CD4-positive, alpha-beta T cell treated with Interleukin-15 for 4 hours (primary cell): ENCODE measurements at regions not wholly inside any gene's neighbourhood (a gene's known extent, or its start where the extent isn't known, plus 50 kb on each side); places are given as distances from the start of the nearest gene placed in this dataset.

Source experiments
- DNase-seq: peaks from one replicate; pipeline ENCODE4 v3.0.0-alpha.2; 2020; ENCODE audit warnings: low spot score

DNA sequence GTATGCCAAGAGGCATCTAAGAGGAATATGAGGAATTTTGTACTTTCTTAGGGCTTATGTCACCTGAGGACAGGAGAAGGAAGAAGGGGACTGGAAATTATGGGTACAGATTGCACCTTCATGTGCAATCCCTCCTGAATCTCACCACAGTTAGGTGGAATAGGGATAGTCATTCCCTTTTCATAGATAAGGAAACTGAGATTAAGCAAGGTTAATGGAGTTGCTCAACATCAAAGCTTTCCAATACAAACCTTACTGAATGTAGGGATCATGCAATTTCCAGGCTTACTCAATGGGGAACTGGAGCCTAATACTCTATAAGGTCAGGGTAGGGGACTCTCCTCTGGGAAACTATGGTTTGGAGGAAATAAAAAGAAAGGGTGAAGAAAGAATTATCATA is 133.0 kb downstream of the C11orf87 start:
- DNase-seq = no peak

GRCh38 chr11:109564241-109564640 is 142.3 kb downstream of the C11orf87 start:
- DNase-seq = no peak

GRCh38 chr11:109582470-109582869 is 160.5 kb downstream of the C11orf87 start:
- no peak for DNase-seq

- no peak for DNase-seq
Observed at GRCh38 chr11:109584001-109584972, 162.3 kb downstream of the C11orf87 start.

- no peak for DNase-seq
Observed at GRCh38 chr11:109586789-109587188, 164.8 kb downstream of the C11orf87 start.

- DNase-seq = no peak
Observed at GRCh38 chr11:109590782-109591181, 168.8 kb downstream of the C11orf87 start.

DNA sequence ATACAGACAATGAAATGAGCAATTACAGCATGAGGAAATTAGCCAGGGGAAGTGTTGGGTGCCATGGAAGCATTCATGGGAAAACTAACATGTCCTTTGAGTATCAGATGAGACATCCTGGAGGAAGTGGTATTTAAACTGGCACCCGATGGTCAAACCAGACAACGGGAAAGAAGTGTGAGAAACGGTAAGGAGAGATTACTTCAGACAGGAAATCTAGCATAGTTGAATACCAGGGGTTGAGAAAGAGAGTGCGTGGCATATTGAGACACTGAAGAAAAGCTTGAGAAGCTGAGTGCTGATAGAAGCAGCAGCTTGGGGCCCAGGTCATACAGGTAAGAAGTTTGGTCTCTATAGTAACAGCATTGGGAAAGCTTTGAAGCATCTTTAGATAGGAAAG is 175.3 kb downstream of the C11orf87 start:
- no peak for DNase-seq

GRCh38 chr11:109604481-109605400 is 182.8 kb downstream of the C11orf87 start:
- no peak for DNase-seq

DNA sequence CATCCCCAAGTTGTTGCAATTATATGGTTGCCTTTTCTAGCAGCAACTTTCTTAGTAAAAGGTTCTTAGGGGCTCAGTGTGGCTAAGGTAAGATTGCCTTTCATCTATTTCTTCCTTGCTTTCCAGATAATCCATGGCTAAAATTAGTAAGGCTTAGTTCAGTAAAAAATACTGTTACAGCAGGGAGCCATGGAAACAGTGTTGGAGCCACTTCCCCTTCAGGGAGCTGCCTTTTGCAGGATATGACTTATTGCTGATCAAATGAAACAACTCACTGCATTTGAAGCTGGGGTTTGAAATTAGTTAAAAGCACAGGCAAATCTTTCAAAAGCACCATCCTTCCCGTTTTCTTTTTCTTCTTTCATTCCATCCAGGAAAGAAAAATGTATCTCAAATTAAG is 184.3 kb downstream of the C11orf87 start:
- no peak for DNase-seq

DNA sequence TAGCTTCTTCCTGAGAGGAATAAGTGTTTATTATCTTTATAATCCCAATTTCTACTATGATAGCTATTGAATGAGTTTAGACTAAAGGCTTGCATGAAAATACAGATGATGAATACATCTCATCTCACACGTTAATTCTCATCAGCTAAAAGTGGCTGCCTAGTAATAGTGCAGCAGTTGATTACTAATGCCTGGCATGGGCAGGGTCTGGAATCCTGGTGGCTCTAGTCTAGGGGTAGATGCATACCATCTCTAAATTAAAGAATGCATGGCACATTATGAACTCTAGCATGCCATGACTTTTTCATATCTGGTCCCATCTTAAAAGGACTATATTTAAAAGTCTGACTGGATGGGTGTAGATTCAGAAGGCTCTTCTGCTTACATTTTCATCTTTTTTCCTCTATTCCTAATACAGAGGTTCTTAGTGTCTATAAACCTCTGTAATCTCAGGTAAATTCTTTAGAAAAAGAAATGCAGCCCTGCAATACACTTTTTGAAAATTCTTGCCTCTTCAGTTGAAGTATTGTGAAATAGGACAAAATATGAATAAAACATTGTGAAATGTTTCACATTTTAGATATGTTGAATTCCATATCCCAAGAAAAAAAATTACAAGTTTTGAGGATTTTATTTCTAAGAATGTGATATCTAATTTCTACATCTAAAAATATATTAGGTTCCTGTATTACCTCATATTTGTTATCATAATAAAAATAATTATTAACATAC is 187.6 kb downstream of the C11orf87 start:
- no peak for DNase-seq

GRCh38 chr11:109612496-109612895 is 190.5 kb downstream of the C11orf87 start:
- no peak for DNase-seq

GRCh38 chr11:109619498-109619897 is 197.5 kb downstream of the C11orf87 start:
- no peak for DNase-seq

DNA sequence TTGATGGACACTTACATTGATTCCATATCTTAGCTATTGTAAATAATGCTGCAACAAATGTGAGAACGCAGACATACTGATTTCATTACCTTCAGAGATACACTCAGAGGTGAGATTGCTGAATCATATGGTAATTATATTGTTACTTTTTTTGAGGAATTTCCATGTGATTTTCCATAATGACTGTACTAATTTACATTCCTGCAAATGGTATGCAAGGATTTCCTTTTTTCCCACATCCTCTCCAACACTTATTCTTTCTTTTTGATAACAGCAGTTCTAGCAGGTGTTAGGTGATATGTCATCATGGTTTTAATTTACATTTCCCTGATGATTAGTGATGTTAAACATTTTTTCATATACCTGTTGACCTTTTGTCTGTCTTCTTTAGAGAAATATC is 207.7 kb downstream of the C11orf87 start:
- no peak for DNase-seq

GRCh38 chr11:109641549-109641948 is 219.6 kb downstream of the C11orf87 start:
- no peak for DNase-seq

- no peak for DNase-seq
Observed at GRCh38 chr11:109644152-109644551, 222.2 kb downstream of the C11orf87 start.

- no peak for DNase-seq
Observed at GRCh38 chr11:109648804-109649203, 226.8 kb downstream of the C11orf87 start.

- no peak for DNase-seq
Observed at GRCh38 chr11:109654091-109654490, 232.1 kb downstream of the C11orf87 start.

DNA sequence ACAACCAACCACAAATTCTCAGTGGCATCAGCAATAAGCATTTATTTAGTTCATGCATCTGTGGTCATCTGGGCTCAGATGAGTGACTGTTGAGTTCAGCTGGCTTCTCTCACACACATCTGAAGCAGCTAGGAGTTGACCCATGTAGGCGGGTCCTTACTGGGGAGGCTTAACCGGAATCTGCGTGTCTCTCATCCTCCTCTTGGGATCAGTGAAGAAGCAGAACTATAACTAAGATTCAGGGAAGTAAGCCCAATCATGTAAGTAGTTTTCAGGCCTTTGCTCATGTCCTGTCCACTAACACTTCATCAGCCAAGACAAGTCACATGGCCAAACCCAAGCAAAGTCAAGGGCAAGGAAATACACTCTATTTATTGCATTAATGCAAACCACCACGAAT is 236.2 kb downstream of the C11orf87 start:
- DNase-seq = no peak

GRCh38 chr11:109667719-109668118 is 245.7 kb downstream of the C11orf87 start:
- DNase-seq = no peak

GRCh38 chr11:109668973-109669634 is 247.1 kb downstream of the C11orf87 start:
- no peak for DNase-seq

GRCh38 chr11:109677231-109677630 is 255.2 kb downstream of the C11orf87 start:
- DNase-seq = no peak

- no peak for DNase-seq
Observed at GRCh38 chr11:109677876-109678275, 255.9 kb downstream of the C11orf87 start.
